Testis (tissue), 2 donors: ENCODE measurements at regions not wholly inside any gene's neighbourhood (a gene's known extent, or its start where the extent isn't known, plus 50 kb on each side); places are given as distances from the start of the nearest gene placed in this dataset.

Experiments
- POLR2A ChIP-seq: fragments of 450-650 bp; IDR thresholded peaks from one replicate; pipeline ENCODE4 v1.6.1; 2017; ENCODE audit warnings: antibody characterized with exemption, mild to moderate bottlenecking, moderate library complexity
- TF ChIP-seq, protein P1 (sequence below), 3 experiments: fragments of 450-650 bp in 2 of 3; fragments of 200-600 bp in 1 of 3; sonication (generic) in 1 of 3; IDR thresholded peaks; one replicate each; pipeline ENCODE4 v1.5.1; 2016 to 2019; ENCODE audit warnings: antibody characterized with exemption in 3 of 3, mild to moderate bottlenecking in 2 of 3, moderate library complexity in 1 of 3

DNA sequence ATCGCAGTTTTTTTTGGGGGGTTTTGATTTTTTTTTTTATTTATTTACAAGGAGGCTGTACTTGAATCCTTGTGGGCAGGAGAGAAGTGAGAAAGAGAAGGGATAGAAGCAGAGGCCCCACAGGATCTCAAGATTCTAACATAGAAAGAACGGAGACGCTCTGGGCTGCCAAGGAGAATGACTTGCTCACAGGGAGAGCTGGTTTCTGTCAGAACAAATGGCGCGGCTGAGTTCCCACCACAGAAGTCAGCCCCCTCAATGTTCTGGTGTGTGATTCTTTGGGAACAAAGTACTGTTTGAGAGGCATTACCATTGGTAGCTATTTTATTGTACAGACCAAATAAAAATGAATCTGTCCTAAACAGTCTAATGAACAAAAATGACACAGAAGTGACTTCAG lies 80.6 kb downstream of the ATXN3L start:
- TF ChIP-seq, protein P1, sequence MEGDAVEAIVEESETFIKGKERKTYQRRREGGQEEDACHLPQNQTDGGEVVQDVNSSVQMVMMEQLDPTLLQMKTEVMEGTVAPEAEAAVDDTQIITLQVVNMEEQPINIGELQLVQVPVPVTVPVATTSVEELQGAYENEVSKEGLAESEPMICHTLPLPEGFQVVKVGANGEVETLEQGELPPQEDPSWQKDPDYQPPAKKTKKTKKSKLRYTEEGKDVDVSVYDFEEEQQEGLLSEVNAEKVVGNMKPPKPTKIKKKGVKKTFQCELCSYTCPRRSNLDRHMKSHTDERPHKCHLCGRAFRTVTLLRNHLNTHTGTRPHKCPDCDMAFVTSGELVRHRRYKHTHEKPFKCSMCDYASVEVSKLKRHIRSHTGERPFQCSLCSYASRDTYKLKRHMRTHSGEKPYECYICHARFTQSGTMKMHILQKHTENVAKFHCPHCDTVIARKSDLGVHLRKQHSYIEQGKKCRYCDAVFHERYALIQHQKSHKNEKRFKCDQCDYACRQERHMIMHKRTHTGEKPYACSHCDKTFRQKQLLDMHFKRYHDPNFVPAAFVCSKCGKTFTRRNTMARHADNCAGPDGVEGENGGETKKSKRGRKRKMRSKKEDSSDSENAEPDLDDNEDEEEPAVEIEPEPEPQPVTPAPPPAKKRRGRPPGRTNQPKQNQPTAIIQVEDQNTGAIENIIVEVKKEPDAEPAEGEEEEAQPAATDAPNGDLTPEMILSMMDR (IDR thresholded peaks at IDR 0.05): no peak
- TF ChIP-seq POLR2A: no peak
